Neural progenitor cell (in vitro differentiated cells): ENCODE measurements at regions not wholly inside any gene's neighbourhood (a gene's known extent, or its start where the extent isn't known, plus 50 kb on each side); places are given as distances from the start of the nearest gene placed in this dataset.

Source experiments
- EZH2phosphoT487 ChIP-seq: fragments of 200-600 bp; sonication (generic); IDR thresholded peaks from 2 replicates; pipeline ENCODE4 v1.6.1; 2017; ENCODE audit warnings: antibody characterized with exemption
- TF ChIP-seq, protein P1 (sequence below): fragments of 200-600 bp; sonication (generic); IDR thresholded peaks from 2 replicates; pipeline ENCODE4 v1.5.1; 2017; ENCODE audit warnings: antibody characterized with exemption, mild to moderate bottlenecking

DNA sequence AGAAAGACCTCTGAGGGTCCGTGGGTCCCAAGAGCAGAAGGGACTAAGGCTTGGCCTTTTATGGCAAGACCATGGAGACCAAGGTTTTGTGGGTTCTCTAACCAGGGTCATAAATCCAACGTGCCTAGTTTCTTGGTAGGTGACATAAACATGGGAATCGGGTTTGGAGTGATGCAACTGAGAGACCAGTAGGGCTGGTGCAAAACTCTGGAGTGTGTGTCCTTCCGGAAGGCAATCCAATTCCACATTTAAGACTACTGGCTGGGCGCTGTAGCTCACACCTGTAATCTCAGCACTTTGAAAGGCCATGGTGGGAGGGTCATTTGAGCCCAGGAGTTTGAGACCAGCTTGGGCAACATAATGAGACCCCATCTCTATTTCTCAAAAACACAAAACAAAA, 116.5 kb upstream of the ARG1 start:
- TF ChIP-seq, protein P1, sequence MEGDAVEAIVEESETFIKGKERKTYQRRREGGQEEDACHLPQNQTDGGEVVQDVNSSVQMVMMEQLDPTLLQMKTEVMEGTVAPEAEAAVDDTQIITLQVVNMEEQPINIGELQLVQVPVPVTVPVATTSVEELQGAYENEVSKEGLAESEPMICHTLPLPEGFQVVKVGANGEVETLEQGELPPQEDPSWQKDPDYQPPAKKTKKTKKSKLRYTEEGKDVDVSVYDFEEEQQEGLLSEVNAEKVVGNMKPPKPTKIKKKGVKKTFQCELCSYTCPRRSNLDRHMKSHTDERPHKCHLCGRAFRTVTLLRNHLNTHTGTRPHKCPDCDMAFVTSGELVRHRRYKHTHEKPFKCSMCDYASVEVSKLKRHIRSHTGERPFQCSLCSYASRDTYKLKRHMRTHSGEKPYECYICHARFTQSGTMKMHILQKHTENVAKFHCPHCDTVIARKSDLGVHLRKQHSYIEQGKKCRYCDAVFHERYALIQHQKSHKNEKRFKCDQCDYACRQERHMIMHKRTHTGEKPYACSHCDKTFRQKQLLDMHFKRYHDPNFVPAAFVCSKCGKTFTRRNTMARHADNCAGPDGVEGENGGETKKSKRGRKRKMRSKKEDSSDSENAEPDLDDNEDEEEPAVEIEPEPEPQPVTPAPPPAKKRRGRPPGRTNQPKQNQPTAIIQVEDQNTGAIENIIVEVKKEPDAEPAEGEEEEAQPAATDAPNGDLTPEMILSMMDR = no peak
- TF ChIP-seq EZH2phosphoT487 = no peak
